ENCODE measurements at regions not wholly inside any gene's neighbourhood (a gene's known extent, or its start where the extent isn't known, plus 50 kb on each side); places are given as distances from the start of the nearest gene placed in this dataset.
A peak's percentile ranks its signal among the peaks of the same experiment; 100 is the strongest.

DNA sequence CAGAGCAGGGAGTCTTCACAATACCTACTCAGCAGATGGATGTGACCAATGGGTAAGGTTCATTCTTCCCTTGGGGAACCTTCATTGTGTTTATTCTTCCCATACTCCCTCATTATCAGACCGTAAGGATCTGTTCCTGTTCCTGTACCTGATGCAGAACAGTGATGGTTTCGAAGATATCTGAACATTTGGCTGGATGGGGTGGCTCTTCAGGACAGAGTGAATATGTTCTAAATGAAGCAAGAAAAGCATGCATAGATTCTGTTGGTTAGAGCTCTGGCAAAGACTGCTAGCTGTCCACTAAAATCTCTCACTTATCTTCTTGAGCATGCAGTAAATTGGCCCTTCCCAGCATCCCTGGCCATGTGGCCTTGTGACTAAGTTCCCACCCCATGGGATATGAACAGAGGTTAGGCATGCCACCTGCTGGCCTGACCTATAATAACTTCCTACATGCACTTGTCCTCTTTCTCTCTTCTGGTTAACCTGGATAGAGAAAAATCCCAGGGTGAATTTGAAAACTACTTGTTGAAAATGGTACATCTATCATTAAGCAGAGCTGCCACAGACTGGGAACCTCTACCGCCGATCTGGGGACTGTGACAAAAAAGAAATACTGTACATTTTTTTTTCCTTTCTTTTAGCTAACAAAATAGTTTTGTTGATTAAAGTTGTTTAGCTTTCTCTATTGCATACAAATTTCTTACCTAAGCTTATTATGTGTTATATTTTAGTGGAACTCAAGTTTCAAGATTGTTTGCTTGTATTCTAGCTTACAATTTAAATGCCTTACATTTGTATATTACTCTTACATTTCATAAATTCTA is 60.0 kb upstream of the BANK1 start:
- no peak overlapping the region for H3K4me2 ChIP-seq (ENCODE audit: low read depth, low read length, poor library complexity, severe bottlenecking)
- H3K9ac ChIP-seq (ENCODE audit: low read depth, low read length, poor library complexity, severe bottlenecking) = no peak overlapping the region
- no peaks in the 10 kb centered on the region for H3K9me3 ChIP-seq (ENCODE audit: insufficient read depth, low read depth, low read length)
- no peaks in the 10 kb centered on the region for H3K79me2 ChIP-seq (ENCODE audit: insufficient read depth, low read length)
- H3K4me1 ChIP-seq (ENCODE audit: insufficient read depth, low read length, poor library complexity, severe bottlenecking) = no peaks in the 10 kb centered on the region
- H4K20me1 ChIP-seq (ENCODE audit: insufficient read depth, low read length, poor library complexity, severe bottlenecking) = no peaks in the 10 kb centered on the region
- H3K27me3 ChIP-seq (ENCODE audit: insufficient read depth, low read length, poor library complexity, severe bottlenecking) = no peaks in the 10 kb centered on the region
- H3K9me2 ChIP-seq (replicated peaks; ENCODE audit: low read depth, low read length) = no peaks in the 10 kb centered on the region
- H2AFZ ChIP-seq (ENCODE audit: low read length) = peak overlapping the region; percentile 28
- H3K4me3 ChIP-seq (ENCODE audit: low read length, poor library complexity, severe bottlenecking) = no peak overlapping the region
- no peaks in the 10 kb centered on the region for H3K36me3 ChIP-seq (ENCODE audit: insufficient read depth, low read length)
- no peaks in the 10 kb centered on the region for H3F3A ChIP-seq (ENCODE audit: low read depth)
- no peak for TF ChIP-seq EZH2phosphoT487 (IDR thresholded peaks at IDR 0.05; ENCODE audit: borderline replicate concordance)
- TF ChIP-seq CTCF (conservative IDR thresholded peaks at IDR 0.05; ENCODE audit: low read length) = peak; percentile 83

GRCh38 chr4:101727238-101727637 is 63.3 kb upstream of the BANK1 start:
- H3K9ac ChIP-seq (ENCODE audit: low read depth, low read length, poor library complexity, severe bottlenecking) = no peak overlapping the region
- H3K79me2 ChIP-seq (ENCODE audit: insufficient read depth, low read length) = no peaks in the 10 kb centered on the region
- TF ChIP-seq EZH2phosphoT487 (IDR thresholded peaks at IDR 0.05; ENCODE audit: borderline replicate concordance) (no peak), CTCF (conservative IDR thresholded peaks at IDR 0.05; ENCODE audit: low read length) (no peak)

GRCh38 chr4:101724093-101724492 is 66.4 kb upstream of the BANK1 start:
- Histone ChIP-seq H4K20me1 (ENCODE audit: insufficient read depth, low read length, poor library complexity, severe bottlenecking) (no peaks in the 10 kb centered on the region), H3K4me3 (ENCODE audit: low read length, poor library complexity, severe bottlenecking) (no peak overlapping the region), H3K79me2 (ENCODE audit: insufficient read depth, low read length) (no peaks in the 10 kb centered on the region), H3F3A (ENCODE audit: low read depth) (no peaks in the 10 kb centered on the region), H3K4me1 (ENCODE audit: insufficient read depth, low read length, poor library complexity, severe bottlenecking) (no peaks in the 10 kb centered on the region), H3K9me3 (ENCODE audit: insufficient read depth, low read depth, low read length) (no peaks in the 10 kb centered on the region), H3K4me2 (ENCODE audit: low read depth, low read length, poor library complexity, severe bottlenecking) (no peak overlapping the region), H3K9ac (ENCODE audit: low read depth, low read length, poor library complexity, severe bottlenecking) (no peak overlapping the region), H3K27me3 (ENCODE audit: insufficient read depth, low read length, poor library complexity, severe bottlenecking) (no peaks in the 10 kb centered on the region), H3K36me3 (ENCODE audit: insufficient read depth, low read length) (no peaks in the 10 kb centered on the region), H2AFZ (ENCODE audit: low read length) (peak overlapping the region; percentile 53; the same call in 1 of the 2 replicates), H3K9me2 (replicated peaks; ENCODE audit: low read depth, low read length) (no peaks in the 10 kb centered on the region)
- TF ChIP-seq CTCF (conservative IDR thresholded peaks at IDR 0.05; ENCODE audit: low read length) = no peak
- no peak for TF ChIP-seq EZH2phosphoT487 (IDR thresholded peaks at IDR 0.05; ENCODE audit: borderline replicate concordance)

More at GRCh38 chr4:101727238-101727637, 63.3 kb upstream of the BANK1 start:
- H3K27me3 ChIP-seq (ENCODE audit: insufficient read depth, low read length, poor library complexity, severe bottlenecking) = no peaks in the 10 kb centered on the region
- no peaks in the 10 kb centered on the region for H4K20me1 ChIP-seq (ENCODE audit: insufficient read depth, low read length, poor library complexity, severe bottlenecking)
- no peaks in the 10 kb centered on the region for H3K9me3 ChIP-seq (ENCODE audit: insufficient read depth, low read depth, low read length)
- H3K4me3 ChIP-seq (ENCODE audit: low read length, poor library complexity, severe bottlenecking) = no peak overlapping the region
- no peaks in the 10 kb centered on the region for H3F3A ChIP-seq (ENCODE audit: low read depth)
- no peaks in the 10 kb centered on the region for H3K36me3 ChIP-seq (ENCODE audit: insufficient read depth, low read length)
- no peaks in the 10 kb centered on the region for H3K4me1 ChIP-seq (ENCODE audit: insufficient read depth, low read length, poor library complexity, severe bottlenecking)
- no peak overlapping the region for H2AFZ ChIP-seq (ENCODE audit: low read length)
- H3K9me2 ChIP-seq (replicated peaks; ENCODE audit: low read depth, low read length) = no peaks in the 10 kb centered on the region
- H3K4me2 ChIP-seq (ENCODE audit: low read depth, low read length, poor library complexity, severe bottlenecking) = no peak overlapping the region

All from Loucy (cell line).